ENCODE measurements at regions not wholly inside any gene's neighbourhood (a gene's known extent, or its start where the extent isn't known, plus 50 kb on each side); places are given as distances from the start of the nearest gene placed in this dataset.
"Not testable (repeated sequence)": the region's sequence is repeated elsewhere in the genome, so short reads cannot be mapped to it uniquely, and the experiment has no call there.

- DNase-seq = no peak
- H3K27me3 Mint-ChIP-seq = no peaks in the 10 kb centered on the region
Measured at GRCh38 chrX:113195949-113196348, 355.3 kb upstream of the AMOT start.

DNA sequence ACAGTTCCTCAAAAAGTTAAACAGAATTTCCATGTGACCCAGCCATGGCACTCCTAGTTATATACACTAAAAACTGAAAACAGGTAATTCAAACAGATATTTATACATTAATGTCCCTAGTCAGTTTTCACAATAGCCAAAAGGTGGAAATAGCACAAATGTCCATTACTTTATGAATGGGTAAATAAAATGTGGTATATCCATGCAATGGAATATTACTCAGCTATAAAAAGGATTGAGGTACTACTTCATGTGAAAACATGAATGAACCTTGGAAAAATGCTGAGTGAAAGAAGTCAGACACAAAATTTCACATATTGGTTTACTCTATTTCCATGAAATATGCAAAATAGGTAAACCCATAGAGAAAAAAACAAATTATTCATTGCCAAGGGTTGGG, 351.8 kb upstream of the AMOT start:
- H3K27ac Mint-ChIP-seq = no peak overlapping the region
- no peaks in the 10 kb centered on the region for H3K4me1 Mint-ChIP-seq
- no peak for ATAC-seq (ENCODE audit: low read depth in 2 of 2)
- peaks cover 0 to 22% (median 4%) of the 10 kb centered on the region in 7 donors for H3K9me3 Mint-ChIP-seq
- no peak overlapping the region for H3K4me3 Mint-ChIP-seq
- H3K27me3 Mint-ChIP-seq = no peaks in the 10 kb centered on the region
- H3K36me3 Mint-ChIP-seq = no peaks in the 10 kb centered on the region
- DNase-seq = no peak

More at GRCh38 chrX:113195949-113196348, 355.3 kb upstream of the AMOT start:
- Mint-ChIP-seq H3K36me3 (no peaks in the 10 kb centered on the region), H3K9me3 (peaks cover 3 to 21% (median 8%) of the 10 kb centered on the region in 7 donors), H3K4me3 (no peak overlapping the region), H3K27ac (no peak overlapping the region), H3K4me1 (no peaks in the 10 kb centered on the region)
- ATAC-seq (ENCODE audit: low read depth in 2 of 2) = no peak

DNA sequence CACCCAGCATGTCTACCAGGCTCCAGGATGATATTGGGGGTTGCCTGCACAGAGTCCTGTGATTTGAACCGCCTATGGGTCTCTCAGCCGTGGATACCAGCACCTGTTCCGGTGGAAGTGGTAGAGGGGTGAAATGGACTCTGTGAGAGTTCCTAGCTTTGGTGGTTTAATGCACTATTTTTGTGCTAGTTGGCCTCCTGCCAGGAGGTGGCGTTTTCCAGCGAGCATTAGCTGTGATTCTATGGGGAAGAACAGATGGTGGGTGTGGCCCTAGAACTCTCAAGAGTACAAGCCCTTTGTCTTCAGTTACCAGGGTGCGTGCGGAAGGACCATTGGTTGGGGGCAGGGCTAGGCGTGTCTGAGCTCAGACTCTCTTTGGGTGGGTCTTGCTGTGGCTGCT, 316.9 kb upstream of the AMOT start:
- H3K9me3 Mint-ChIP-seq = peaks cover 4 to 18% (median 11%) of the 10 kb centered on the region in 7 donors

GRCh38 chrX:113154315-113154714, 313.7 kb upstream of the AMOT start:
- H3K27ac Mint-ChIP-seq; H3K4me1 Mint-ChIP-seq; H3K27me3 Mint-ChIP-seq; H3K4me3 Mint-ChIP-seq; H3K36me3 Mint-ChIP-seq; DNase-seq; ATAC-seq (ENCODE audit: low read depth in 2 of 2): not testable (repeated sequence)
- peaks cover 4 to 17% (median 10%) of the 10 kb centered on the region in 7 donors for H3K9me3 Mint-ChIP-seq

More for the DNA sequence above, 316.9 kb upstream of the AMOT start:
- H3K4me1 Mint-ChIP-seq = no peaks in the 10 kb centered on the region
- DNase-seq (no peak), ATAC-seq (ENCODE audit: low read depth in 2 of 2) (no peak)
- H3K36me3 Mint-ChIP-seq = no peaks in the 10 kb centered on the region
- no peak overlapping the region for H3K4me3 Mint-ChIP-seq
- H3K27me3 Mint-ChIP-seq = no peaks in the 10 kb centered on the region
- H3K27ac Mint-ChIP-seq = no peak overlapping the region

DNA sequence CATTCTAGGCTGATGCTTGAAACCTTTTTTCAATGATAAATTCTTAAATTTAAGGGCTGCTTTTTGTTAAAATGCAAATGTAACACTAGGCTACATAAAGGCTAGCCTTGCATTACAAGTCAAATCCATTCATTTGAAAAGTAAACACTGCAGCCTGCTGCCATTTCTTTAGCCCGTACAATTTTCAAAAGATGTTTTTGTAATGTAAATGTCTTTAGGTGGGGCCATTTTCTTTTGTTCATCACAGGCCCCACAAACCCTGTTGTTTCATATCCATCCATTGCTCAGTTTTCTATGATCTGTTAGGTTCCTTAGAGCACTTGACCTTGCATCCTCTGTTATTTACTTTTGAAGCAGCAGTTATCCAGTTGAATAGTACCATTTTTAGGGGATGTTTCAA, 296.2 kb upstream of the AMOT start:
- no peaks in the 10 kb centered on the region for H3K36me3 Mint-ChIP-seq
- H3K27ac Mint-ChIP-seq = no peak overlapping the region
- H3K27me3 Mint-ChIP-seq = peaks cover 0 to 5% (median 0%) of the 10 kb centered on the region in 3 donors
- H3K4me1 Mint-ChIP-seq = no peaks in the 10 kb centered on the region
- H3K9me3 Mint-ChIP-seq = peaks cover 0 to 3% (median 2%) of the 10 kb centered on the region in 7 donors
- H3K4me3 Mint-ChIP-seq = no peak overlapping the region
- no peak for ATAC-seq (ENCODE audit: low read depth in 2 of 2)
- DNase-seq = no peak

DNA sequence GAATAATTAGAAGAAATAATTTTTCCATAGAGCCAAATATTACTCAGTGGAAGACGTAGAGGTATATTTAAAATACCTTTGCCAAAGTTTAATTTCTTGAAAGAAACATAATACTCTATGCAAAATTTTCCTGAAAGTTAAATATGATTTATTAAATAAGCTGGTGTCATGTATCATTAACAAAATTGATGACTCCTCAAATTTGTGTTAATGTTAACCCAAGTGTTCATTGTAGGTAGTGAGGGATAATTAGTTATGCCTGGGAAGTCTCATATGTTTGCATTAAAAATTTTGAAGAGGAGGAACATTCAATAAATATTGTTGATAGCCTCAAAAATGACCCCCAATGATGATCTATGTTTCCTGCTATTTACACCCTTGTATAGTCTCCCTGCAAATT, 292.7 kb upstream of the AMOT start:
- ATAC-seq (ENCODE audit: low read depth in 2 of 2) = no peak
- DNase-seq = no peak
- H3K9me3 Mint-ChIP-seq = peaks cover 0 to 9% (median 2%) of the 10 kb centered on the region in 7 donors
- no peaks in the 10 kb centered on the region for H3K36me3 Mint-ChIP-seq
- H3K4me3 Mint-ChIP-seq = no peak overlapping the region
- no peak overlapping the region for H3K27ac Mint-ChIP-seq
- H3K4me1 Mint-ChIP-seq = no peaks in the 10 kb centered on the region
- H3K27me3 Mint-ChIP-seq = peaks cover 0 to 8% (median 0%) of the 10 kb centered on the region in 3 donors

- DNase-seq (no peak), ATAC-seq (ENCODE audit: low read depth in 2 of 2) (no peak)
- Mint-ChIP-seq H3K27me3 (no peaks in the 10 kb centered on the region), H3K9me3 (peaks cover 0 to 36% (median 5%) of the 10 kb centered on the region in 7 donors), H3K27ac (no peak overlapping the region), H3K4me3 (no peak overlapping the region), H3K36me3 (peaks cover 0 to 5% of the 10 kb centered on the region in 2 donors), H3K4me1 (no peaks in the 10 kb centered on the region)
Measured at GRCh38 chrX:113124693-113125092, 284.1 kb upstream of the AMOT start.

- H3K36me3 Mint-ChIP-seq = no peaks in the 10 kb centered on the region
- no peaks in the 10 kb centered on the region for H3K4me1 Mint-ChIP-seq
- DNase-seq (no peak), ATAC-seq (ENCODE audit: low read depth in 2 of 2) (no peak)
- H3K27me3 Mint-ChIP-seq = no peaks in the 10 kb centered on the region
- H3K9me3 Mint-ChIP-seq = peaks cover 0 to 11% (median 0%) of the 10 kb centered on the region in 7 donors
- no peak overlapping the region for H3K4me3 Mint-ChIP-seq
- H3K27ac Mint-ChIP-seq = no peak overlapping the region
Measured at GRCh38 chrX:113075521-113075920, 234.9 kb upstream of the AMOT start.

DNA sequence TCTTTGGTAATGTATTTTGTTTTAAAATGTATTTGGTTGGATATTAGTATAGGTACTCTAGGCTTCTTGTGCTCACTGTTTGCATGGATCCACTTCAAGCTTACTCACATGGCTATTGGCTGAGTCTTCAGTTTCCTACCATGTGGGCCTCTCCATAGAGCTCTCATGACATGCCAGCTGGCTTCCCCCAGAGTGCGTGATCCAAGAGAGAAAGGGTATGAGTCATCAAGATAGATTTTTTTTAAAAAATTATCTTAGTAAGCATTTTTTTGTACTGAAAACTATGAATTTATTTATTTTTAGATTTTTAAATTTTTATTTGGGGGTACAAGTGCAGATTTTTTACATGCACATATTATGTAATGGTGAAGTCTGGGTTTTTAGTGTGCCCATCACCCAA, 219.1 kb upstream of the AMOT start:
- ATAC-seq (ENCODE audit: low read depth in 2 of 2) = no peak
- H3K36me3 Mint-ChIP-seq = no peaks in the 10 kb centered on the region
- no peak for DNase-seq
- H3K9me3 Mint-ChIP-seq = peaks cover 3 to 31% (median 10%) of the 10 kb centered on the region in 7 donors
- H3K27me3 Mint-ChIP-seq = no peaks in the 10 kb centered on the region
- no peaks in the 10 kb centered on the region for H3K4me1 Mint-ChIP-seq
- H3K27ac Mint-ChIP-seq = no peak overlapping the region
- no peak overlapping the region for H3K4me3 Mint-ChIP-seq

- no peak overlapping the region for H3K4me3 Mint-ChIP-seq
Measured at GRCh38 chrX:113058634-113059033, 218.0 kb upstream of the AMOT start.

DNA sequence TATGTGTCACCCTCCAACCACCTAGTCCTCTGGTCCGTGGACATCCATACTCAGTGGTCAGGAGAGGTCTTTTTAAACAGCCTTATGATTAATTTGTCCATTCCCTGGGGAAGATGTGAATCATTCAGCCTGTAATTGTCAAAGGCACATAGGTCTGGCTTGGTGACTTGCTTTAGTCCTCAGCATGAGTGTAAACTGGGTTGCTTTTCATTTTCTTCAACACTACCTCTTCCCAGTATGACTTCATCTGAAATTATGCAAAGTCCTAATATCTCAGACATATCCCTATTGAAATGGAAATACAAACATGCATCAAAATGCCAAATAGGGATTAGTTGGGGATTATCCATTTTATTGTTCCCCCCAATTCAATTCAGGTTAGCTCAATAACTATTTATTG, 208.3 kb upstream of the AMOT start:
- Mint-ChIP-seq H3K9me3 (peaks cover 0 to 14% (median 8%) of the 10 kb centered on the region in 7 donors), H3K27ac (no peak overlapping the region), H3K4me3 (no peak overlapping the region), H3K4me1 (no peaks in the 10 kb centered on the region), H3K36me3 (no peaks in the 10 kb centered on the region), H3K27me3 (peaks cover 0 to 8% (median 0%) of the 10 kb centered on the region in 3 donors)
- ATAC-seq (ENCODE audit: low read depth in 2 of 2) = no peak
- no peak for DNase-seq

More at GRCh38 chrX:113058634-113059033, 218.0 kb upstream of the AMOT start:
- H3K27me3 Mint-ChIP-seq = no peaks in the 10 kb centered on the region
- DNase-seq = no peak
- no peaks in the 10 kb centered on the region for H3K4me1 Mint-ChIP-seq
- peaks cover 3 to 25% (median 6%) of the 10 kb centered on the region in 7 donors for H3K9me3 Mint-ChIP-seq
- H3K27ac Mint-ChIP-seq = no peak overlapping the region
- no peak for ATAC-seq (ENCODE audit: low read depth in 2 of 2)
- H3K36me3 Mint-ChIP-seq = no peaks in the 10 kb centered on the region

GRCh38 chrX:113048480-113048879, 207.8 kb upstream of the AMOT start:
- H3K27ac Mint-ChIP-seq = no peak overlapping the region
- ATAC-seq (ENCODE audit: low read depth in 2 of 2) (no peak), DNase-seq (no peak)
- H3K4me1 Mint-ChIP-seq = no peaks in the 10 kb centered on the region
- H3K4me3 Mint-ChIP-seq = no peak overlapping the region
- H3K27me3 Mint-ChIP-seq = peaks cover 0 to 8% (median 0%) of the 10 kb centered on the region in 3 donors
- peaks cover 0 to 14% (median 8%) of the 10 kb centered on the region in 7 donors for H3K9me3 Mint-ChIP-seq
- H3K36me3 Mint-ChIP-seq = no peaks in the 10 kb centered on the region

- peaks cover 0 to 8% (median 4%) of the 10 kb centered on the region in 7 donors for H3K9me3 Mint-ChIP-seq
- no peaks in the 10 kb centered on the region for H3K4me1 Mint-ChIP-seq
- ATAC-seq (ENCODE audit: low read depth in 2 of 2) (no peak), DNase-seq (no peak)
- H3K36me3 Mint-ChIP-seq = no peaks in the 10 kb centered on the region
- H3K27me3 Mint-ChIP-seq = peaks cover 0 to 4% (median 0%) of the 10 kb centered on the region in 3 donors
- no peak overlapping the region for H3K4me3 Mint-ChIP-seq
- no peak overlapping the region for H3K27ac Mint-ChIP-seq
Measured at GRCh38 chrX:113033966-113034680, 193.5 kb upstream of the AMOT start.

DNA sequence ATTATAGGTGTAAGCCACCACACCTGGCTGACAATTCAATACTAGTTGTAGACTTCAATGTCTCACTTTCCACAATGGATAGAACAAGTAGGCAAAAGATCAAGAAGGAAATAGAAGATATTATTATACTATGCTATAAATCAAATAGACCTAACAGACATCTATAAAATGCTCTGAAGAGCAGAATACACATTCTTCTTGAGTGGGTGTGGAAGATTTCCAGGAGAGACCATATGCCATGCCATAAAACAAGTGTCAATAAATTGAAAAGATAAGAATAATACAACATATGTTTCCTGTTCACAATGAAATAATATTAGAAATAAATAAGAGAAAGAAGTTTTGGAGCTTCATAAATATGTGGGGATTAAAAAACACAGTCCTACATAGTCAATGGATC, 179.3 kb upstream of the AMOT start:
- DNase-seq (no peak), ATAC-seq (ENCODE audit: low read depth in 2 of 2) (no peak)
- H3K4me3 Mint-ChIP-seq = no peak overlapping the region
- H3K36me3 Mint-ChIP-seq = no peaks in the 10 kb centered on the region
- H3K27ac Mint-ChIP-seq = no peak overlapping the region
- H3K9me3 Mint-ChIP-seq = peaks cover 0 to 5% (median 0%) of the 10 kb centered on the region in 7 donors
- no peaks in the 10 kb centered on the region for H3K4me1 Mint-ChIP-seq
- H3K27me3 Mint-ChIP-seq = peaks cover 0 to 8% (median 0%) of the 10 kb centered on the region in 3 donors
